Ramos (cell line): ENCODE measurements at regions not wholly inside any gene's neighbourhood (a gene's known extent, or its start where the extent isn't known, plus 50 kb on each side); places are given as distances from the start of the nearest gene placed in this dataset.

Experiments
- in situ Hi-C: fragments of 300-500 bp; cut with MboI; formaldehyde crosslinking; loops from one replicate; pipeline ENCODE4 v1.14.3; 2022; ENCODE audit warnings: low sequenced_read_pairs; ENCODE audit not compliant: unreplicated experiment

GRCh38 chr20:10724449-10725173, 50.8 kb upstream of the JAG1 start:
- in situ Hi-C loops = no loop called here

- in situ Hi-C loops = no loop called here
Measured at GRCh38 chr20:10728873-10729670, 55.3 kb upstream of the JAG1 start.

DNA sequence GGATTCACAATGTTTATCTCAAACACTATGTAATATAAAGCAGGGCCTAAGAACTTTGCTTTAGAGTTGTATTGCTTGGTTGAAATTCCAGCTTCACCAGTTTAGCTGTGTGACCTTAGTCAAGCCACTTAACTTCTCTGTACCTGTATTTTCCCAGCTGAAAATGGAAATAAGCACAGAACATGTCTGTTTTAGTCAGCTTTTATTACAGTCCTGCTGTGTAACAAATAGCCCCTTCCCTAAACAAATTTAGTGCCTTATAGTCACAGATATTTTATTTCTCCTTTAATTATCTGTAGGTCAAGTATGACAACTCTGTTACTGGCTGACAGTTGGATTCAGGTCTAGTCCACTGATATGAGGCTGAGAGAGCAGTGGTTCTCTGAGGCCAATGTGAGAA, 56.0 kb upstream of the JAG1 start:
- in situ Hi-C loops = no loop called here

DNA sequence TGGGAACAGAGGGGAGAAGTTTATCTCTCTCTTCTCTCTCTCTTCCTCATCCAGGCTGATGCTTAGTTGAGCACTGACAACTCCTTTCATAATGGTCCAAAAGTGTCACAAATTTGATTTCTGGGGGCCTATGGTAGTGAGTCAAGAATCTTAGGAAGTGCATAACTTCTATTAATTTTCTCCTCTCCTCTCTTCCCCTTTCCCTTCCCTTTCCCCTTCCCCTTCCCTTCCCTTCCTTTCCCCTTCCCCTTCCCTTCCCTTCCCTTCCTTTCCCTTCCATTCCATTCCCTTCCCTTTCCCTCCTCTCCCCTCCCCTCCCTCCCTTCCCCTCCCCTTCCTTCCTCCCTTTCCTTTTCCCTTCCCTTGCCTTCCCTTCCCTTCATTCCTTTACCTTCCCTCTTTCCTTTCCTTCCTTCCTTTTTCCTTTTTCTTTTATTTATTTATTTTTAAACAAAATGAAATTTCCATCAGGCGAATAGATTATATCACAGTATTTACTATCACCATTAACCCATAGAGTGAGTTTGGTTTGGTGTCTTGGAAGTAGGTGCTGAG, 56.9 kb upstream of the JAG1 start:
- in situ Hi-C loops = no loop called here

- in situ Hi-C loops = no loop called here
Measured at GRCh38 chr20:10731190-10731965, 57.6 kb upstream of the JAG1 start.

DNA sequence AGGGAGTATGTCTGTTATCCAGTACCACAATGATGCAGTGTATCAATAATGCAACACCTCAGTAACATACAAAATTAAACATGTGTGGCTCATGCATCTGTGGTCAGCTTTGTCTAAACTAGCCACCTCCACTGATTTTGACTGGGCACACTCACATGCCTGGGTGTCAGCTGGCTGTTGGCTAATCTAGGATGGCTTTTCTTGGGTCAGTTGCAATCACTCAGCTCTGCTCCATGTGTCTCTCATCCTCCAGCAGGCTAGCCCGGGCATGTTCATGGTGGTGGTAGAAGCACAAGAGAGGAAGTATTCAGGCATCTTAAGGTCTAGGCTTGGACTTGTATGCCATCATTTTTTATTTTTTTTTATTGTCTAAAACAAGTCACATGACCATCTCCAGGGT, 59.3 kb upstream of the JAG1 start:
- in situ Hi-C loops = no loop called here

GRCh38 chr20:10735195-10735949, 61.6 kb upstream of the JAG1 start:
- in situ Hi-C loops = no loop called here

- in situ Hi-C loops = no loop called here
Measured at GRCh38 chr20:10739134-10739533, 65.3 kb upstream of the JAG1 start.

- in situ Hi-C loops = no loop called here
Measured at GRCh38 chr20:10739566-10739965, 65.8 kb upstream of the JAG1 start.

- in situ Hi-C loops = no loop called here
Measured at GRCh38 chr20:10741060-10741459, 67.3 kb upstream of the JAG1 start.

DNA sequence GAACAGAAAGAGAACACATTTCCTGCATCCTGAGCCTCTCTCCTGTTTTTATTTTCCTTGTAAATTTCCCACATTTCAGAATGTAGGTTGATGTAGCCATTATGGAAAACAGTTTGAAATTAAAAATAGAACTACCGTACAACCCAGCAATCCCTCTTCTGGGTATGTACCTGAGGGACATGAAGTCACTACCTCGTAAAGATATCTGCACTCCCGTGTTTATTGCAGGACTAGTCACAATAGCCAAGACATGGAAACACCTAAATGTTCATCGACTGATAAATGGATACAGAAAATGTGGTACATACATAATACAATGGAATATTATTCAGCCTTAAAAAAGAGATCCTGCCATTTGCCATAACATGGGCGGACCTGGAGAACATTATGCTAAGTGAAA, 72.0 kb upstream of the JAG1 start:
- in situ Hi-C loops = no loop called here

DNA sequence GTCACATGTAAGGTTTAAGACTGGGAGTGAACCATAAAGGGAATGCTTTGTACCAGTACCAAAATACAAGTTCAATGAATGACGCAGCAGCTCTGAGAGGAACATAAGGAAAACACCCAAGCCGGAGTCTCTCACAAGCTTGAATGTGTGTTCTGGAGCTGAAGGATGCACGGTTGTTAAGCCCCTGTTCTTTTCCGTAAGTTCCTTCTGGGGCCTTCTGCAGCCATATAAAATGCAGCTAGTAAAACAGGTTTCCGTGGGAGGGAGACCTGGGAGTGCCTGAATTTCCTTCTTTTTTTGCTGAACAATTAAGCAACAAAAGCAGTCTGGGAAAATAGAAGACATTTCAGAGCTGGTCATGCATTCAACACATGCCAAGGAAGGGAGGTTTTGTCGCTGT, 73.2 kb upstream of the JAG1 start:
- in situ Hi-C loops = no loop called here

GRCh38 chr20:10749084-10749483, 75.3 kb upstream of the JAG1 start:
- in situ Hi-C loops = no loop called here

DNA sequence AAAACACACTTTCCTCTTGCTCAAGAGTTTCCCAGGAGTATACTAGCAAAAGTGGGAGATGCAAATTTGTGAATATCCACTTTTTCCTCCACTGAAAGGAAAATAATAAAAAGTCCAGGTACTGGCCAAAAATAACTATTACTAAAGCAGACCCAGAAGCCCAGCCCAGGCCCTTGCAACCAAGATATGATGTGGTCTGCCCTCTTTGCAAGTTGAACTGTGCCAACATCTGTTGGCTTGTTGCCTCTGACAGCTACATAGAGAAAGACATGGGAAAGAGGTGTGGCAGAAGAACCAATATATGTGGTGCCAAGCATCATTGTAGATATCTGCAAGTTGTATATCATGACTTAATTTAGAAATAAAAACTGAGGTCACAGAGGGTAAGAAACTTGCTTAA, 78.4 kb upstream of the JAG1 start:
- in situ Hi-C loops = no loop called here

DNA sequence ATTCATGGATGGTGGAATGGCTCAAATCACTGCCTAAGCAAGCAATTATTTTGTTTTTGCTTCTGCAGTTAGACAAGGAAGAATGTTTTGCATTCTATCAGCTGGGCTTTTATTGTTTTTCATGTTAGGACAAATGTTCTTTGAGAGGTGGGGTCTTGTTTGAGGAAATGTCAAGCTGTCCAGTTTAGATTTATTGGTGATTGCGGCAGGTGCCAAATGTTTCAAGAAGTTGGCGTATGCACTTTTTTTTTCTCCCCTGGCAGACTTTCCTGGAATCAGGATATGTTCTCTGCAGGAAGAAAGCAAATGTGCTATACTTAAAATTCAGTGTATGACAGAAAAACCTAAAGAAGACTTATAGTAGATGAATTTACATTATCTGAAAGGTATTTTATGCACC, 81.0 kb upstream of the JAG1 start:
- in situ Hi-C loops = no loop called here

DNA sequence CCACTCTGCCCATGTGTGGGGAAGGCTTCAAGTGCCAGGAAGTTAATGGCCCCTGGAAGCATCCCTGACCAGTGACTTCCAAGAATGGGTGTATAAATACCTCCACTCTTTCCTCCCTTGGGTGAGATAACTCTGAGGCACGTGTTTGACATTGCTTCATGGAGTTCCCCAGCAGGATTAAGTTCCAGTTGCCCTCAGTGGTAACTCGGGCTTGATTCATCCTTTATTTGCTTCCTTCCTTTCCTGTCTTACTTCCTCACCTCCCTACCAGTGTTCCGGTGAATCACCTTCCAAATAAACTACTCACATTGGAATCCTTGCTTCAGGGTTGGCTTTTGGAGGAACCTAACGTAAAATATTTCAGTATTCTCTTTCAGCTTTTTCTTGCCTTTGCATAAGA, 84.6 kb upstream of the JAG1 start:
- in situ Hi-C loops = no loop called here

- in situ Hi-C loops = no loop called here
Measured at GRCh38 chr20:10761232-10761631, 87.4 kb upstream of the JAG1 start.

DNA sequence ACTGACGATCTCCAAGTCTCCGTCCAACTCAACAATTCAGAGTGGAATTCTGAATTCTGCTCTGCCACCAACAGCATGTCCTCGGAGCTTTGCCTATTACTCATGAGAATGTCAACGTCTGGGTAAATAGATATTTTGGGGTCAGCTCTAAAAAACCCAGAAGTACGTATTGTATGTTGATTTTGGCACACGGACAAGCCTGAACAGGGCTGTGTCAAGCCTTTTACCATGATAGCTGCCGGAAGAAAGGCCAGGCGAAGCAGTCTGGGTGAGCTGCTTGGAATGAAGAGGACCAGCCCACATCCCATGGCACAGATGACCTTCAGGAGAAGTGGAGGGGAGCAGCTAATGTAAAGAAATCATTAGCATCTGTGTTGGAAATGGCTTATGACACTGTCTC, 88.0 kb upstream of the JAG1 start:
- in situ Hi-C loops = no loop called here

- in situ Hi-C loops = no loop called here
Measured at GRCh38 chr20:10762216-10762615, 88.4 kb upstream of the JAG1 start.

- in situ Hi-C loops = no loop called here
Measured at GRCh38 chr20:10763112-10763511, 89.3 kb upstream of the JAG1 start.
